Pancreas (tissue), 10 donors: ENCODE measurements at regions not wholly inside any gene's neighbourhood (a gene's known extent, or its start where the extent isn't known, plus 50 kb on each side); places are given as distances from the start of the nearest gene placed in this dataset.
"Not testable (repeated sequence)": the region's sequence is repeated elsewhere in the genome, so short reads cannot be mapped to it uniquely, and the experiment has no call there.

Source experiments
- ATAC-seq, 4 donors: fragments of 200-7000 bp; cut with Tn5 transposase; one replicate each; pipeline versions ENCODE4 v1.8.0 to v1.9.1; 2020; ENCODE audit warnings: mild to moderate bottlenecking in 4 of 4, moderate library complexity in 4 of 4
- DNase-seq, 6 donors: peaks; one replicate each; pipeline ENCODE4 v3.0.0-alpha.2; 2020
- FAIRE-seq: peaks from 2 replicates; lab custom pipeline; 2012; peaks lifted over from hg19 to GRCh38; lab: Jason Lieb, UNC
- H3K27ac ChIP-seq, 4 donors: fragments of 200-600 bp; sonication (generic); 1 replicate in 3 of 4; 2 replicates in 1 of 4; pipeline versions ENCODE4 v1.5.0 to v1.8.0; 2020
- H3K27me3 ChIP-seq, 4 donors: fragments of 200-600 bp; one replicate each; pipeline ENCODE4 v1.8.0; 2021
- H3K36me3 ChIP-seq, 3 donors: fragments of 200-600 bp; sonication (generic) in 1 of 3; one replicate each; pipeline versions ENCODE4 v1.5.0 to v1.8.0; 2020 to 2021
- H3K4me1 ChIP-seq, 3 donors: fragments of 200-600 bp; one replicate each; pipeline ENCODE4 v1.8.0; 2021
- H3K4me3 ChIP-seq, 4 donors: fragments of 200-600 bp; sonication (generic) in 2 of 4; one replicate each; pipeline versions ENCODE4 v1.5.0 to v1.8.0; 2020 to 2021
- H3K9me3 ChIP-seq, 4 donors: fragments of 200-600 bp; one replicate each; pipeline ENCODE4 v1.8.0; 2021
- WGBS, 2 donors: extraction: QIAGEN DNeasy Blood & Tissue Kit; methylation state at CpG; one replicate each; pipeline ENCODE4 v1.1.7; 2013; 5-methylcytosine and 5-hydroxymethylcytosine counted together
- intact Hi-C, 3 donors: fragments of 100-400 bp; cut with DNase I; formaldehyde crosslinking; loops; one replicate each; pipeline versions ENCODE4 v1.11.1 to v1.14.2; 2022
- TF ChIP-seq, protein P1 (sequence below), 4 donors: fragments of 200-600 bp; sonication (generic) in 3 of 4; IDR thresholded peaks; one replicate each; pipeline versions ENCODE4 v1.5.0 to v1.8.0; 2021; ENCODE audit warnings: antibody characterized with exemption in 4 of 4
- donor health status: healthy with polysubstance abuse.
- donor health status: DM: no; HTN: no; CAD: no; lungs with moderate emphysema.
- donor health status: DM: no; HTN: no; CAD: no.
- donor health status: control.
- donor health status: control.
- donor health status: Bipolar disorder and iron deficiency.
- donor health status: DM: yes; HTN: yes; CAD: no.
- donor health status: DM: no; HTN: no; CAD: no.
- donor health status: DM: no; HTN: no; CAD: no.
- donor health status: DM: yes; HTN: yes; CAD: no.

DNA sequence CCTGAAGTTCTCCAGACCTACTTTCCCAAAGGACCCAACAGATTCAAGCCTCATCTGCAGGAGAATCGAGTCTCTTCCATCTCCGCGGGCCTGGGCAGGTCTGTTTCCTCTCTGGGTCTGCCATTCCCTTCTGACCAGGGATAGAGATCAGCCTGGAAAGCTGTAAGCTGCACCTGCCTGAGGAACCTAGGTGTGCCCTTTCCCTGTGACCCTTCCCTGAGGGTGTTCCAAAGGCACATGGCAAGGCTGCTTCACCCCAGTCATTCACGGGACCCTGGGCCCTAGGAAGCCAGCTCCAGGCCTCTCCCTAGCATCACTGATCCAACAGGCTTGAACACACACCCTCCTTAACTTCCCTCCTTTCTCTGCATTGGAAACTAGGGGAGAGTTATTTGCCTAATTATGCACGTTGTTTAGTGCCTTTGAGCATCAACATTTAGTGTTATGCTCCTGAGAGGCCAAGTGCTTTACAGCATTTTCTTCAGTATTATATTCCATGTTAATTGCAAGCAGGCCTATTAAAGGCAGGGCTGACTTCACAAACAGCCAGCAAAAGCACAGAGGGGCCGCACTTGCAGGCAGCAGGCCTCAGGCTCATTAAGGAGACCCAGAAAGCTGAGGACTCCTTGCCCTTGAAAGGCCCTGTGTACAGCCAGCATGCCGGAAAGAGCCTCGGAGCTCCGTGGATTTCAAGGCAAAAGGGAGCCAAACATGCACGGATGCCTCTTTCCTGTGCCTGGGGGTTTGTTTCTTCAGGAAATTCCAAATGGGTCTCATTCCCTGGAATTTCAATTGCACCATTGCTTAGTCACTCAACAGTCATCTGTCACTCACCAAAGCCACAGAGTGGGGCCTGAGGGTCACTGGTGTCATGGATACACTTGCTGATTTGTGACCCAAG lies 91.0 kb upstream of the FAM20C start:
- TF ChIP-seq, protein P1, sequence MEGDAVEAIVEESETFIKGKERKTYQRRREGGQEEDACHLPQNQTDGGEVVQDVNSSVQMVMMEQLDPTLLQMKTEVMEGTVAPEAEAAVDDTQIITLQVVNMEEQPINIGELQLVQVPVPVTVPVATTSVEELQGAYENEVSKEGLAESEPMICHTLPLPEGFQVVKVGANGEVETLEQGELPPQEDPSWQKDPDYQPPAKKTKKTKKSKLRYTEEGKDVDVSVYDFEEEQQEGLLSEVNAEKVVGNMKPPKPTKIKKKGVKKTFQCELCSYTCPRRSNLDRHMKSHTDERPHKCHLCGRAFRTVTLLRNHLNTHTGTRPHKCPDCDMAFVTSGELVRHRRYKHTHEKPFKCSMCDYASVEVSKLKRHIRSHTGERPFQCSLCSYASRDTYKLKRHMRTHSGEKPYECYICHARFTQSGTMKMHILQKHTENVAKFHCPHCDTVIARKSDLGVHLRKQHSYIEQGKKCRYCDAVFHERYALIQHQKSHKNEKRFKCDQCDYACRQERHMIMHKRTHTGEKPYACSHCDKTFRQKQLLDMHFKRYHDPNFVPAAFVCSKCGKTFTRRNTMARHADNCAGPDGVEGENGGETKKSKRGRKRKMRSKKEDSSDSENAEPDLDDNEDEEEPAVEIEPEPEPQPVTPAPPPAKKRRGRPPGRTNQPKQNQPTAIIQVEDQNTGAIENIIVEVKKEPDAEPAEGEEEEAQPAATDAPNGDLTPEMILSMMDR (IDR thresholded peaks at IDR 0.05) = no peak
- H3K9me3 ChIP-seq = no peaks in the 10 kb centered on the region
- ATAC-seq = no peak
- intact Hi-C loops = no loop called here
- H3K27me3 ChIP-seq = no peaks in the 10 kb centered on the region
- WGBS, 2 donors = 82 to 85% methylated on average over 10 of the region's 10 CpGs
- no peaks in the 10 kb centered on the region for H3K36me3 ChIP-seq
- no peak for FAIRE-seq
- no peak for DNase-seq
- H3K4me3 ChIP-seq = no peak overlapping the region
- H3K4me1 ChIP-seq = no peaks in the 10 kb centered on the region
- no peak overlapping the region for H3K27ac ChIP-seq

- Histone ChIP-seq H3K9me3 (no peaks in the 10 kb centered on the region), H3K4me1 (no peaks in the 10 kb centered on the region), H3K27me3 (no peaks in the 10 kb centered on the region), H3K27ac (no peak overlapping the region), H3K36me3 (no peaks in the 10 kb centered on the region), H3K4me3 (no peak overlapping the region)
- peak in 1 of 6 donors; percentile 27 for DNase-seq
- TF ChIP-seq, protein P1 (IDR thresholded peaks at IDR 0.05) = no peak
- intact Hi-C loops = no loop called here
- WGBS, 2 donors = 87 to 90% methylated on average over 12 of the region's 13 CpGs
- no peak for ATAC-seq
- no peak for FAIRE-seq
These were observed 90.2 kb upstream of the FAM20C start for GRCh38 chr7:102047-102711.

DNA sequence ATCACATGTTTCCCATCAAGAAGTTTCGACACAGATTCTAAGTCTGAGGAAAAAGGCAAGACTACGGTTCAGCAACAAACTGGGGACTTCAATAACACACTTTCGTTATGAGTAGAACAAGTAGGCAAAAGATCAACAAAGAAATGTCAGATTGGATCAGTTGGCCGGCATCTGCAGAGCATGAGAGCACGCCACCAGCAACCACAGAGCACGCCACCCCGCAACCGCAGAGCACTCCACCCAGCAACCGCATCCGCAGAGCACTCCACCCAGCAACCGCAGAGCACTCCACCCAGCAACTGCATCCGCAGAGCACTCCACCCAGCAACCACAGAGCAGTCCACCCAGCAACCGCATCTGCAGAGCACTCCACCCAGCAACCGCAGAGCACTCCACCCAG lies 89.7 kb upstream of the FAM20C start:
- no peaks in the 10 kb centered on the region for H3K4me1 ChIP-seq
- H3K4me3 ChIP-seq = no peak overlapping the region
- WGBS, 2 donors = 76 to 79% methylated on average over 12 to 14 of the region's 14 CpGs
- no peak for FAIRE-seq
- ATAC-seq = no peak
- no peaks in the 10 kb centered on the region for H3K36me3 ChIP-seq
- H3K27ac ChIP-seq = no peak overlapping the region
- no peak for DNase-seq
- no peaks in the 10 kb centered on the region for H3K27me3 ChIP-seq
- TF ChIP-seq, protein P1 (IDR thresholded peaks at IDR 0.05) = no peak
- intact Hi-C loops = no loop called here
- H3K9me3 ChIP-seq = no peaks in the 10 kb centered on the region

- H3K4me1 ChIP-seq, H3K4me3 ChIP-seq, H3K27me3 ChIP-seq, H3K9me3 ChIP-seq, ATAC-seq, FAIRE-seq, H3K27ac ChIP-seq, H3K36me3 ChIP-seq, DNase-seq, intact Hi-C loops: not testable (repeated sequence)
- WGBS, 2 donors = 90 to 94% methylated on average over 3 to 4 of the region's 10 CpGs
These were observed 88.4 kb upstream of the FAM20C start for GRCh38 chr7:103981-104380.

- FAIRE-seq = no peak
- intact Hi-C loops = no loop called here
These were observed 87.4 kb upstream of the FAM20C start for GRCh38 chr7:105002-105401.

More at GRCh38 chr7:105002-105401, 87.4 kb upstream of the FAM20C start:
- no peak overlapping the region for H3K4me3 ChIP-seq
- no peaks in the 10 kb centered on the region for H3K27me3 ChIP-seq
- H3K4me1 ChIP-seq = no peaks in the 10 kb centered on the region
- H3K27ac ChIP-seq = no peak overlapping the region
- DNase-seq (no peak), ATAC-seq (no peak)
- TF ChIP-seq, protein P1 (IDR thresholded peaks at IDR 0.05) = no peak
- WGBS, 2 donors = 83 to 87% methylated on average over 8 of the region's 8 CpGs
- H3K36me3 ChIP-seq = no peaks in the 10 kb centered on the region
- no peaks in the 10 kb centered on the region for H3K9me3 ChIP-seq
